GM21423 (cell line): ENCODE measurements at regions not wholly inside any gene's neighbourhood (a gene's known extent, or its start where the extent isn't known, plus 50 kb on each side); places are given as distances from the start of the nearest gene placed in this dataset.
"Not testable (repeated sequence)": the region's sequence is repeated elsewhere in the genome, so short reads cannot be mapped to it uniquely, and the experiment has no call there.

Experiments used
- ATAC-seq: cut with Tn5 transposase; IDR thresholded peaks from one replicate; pipeline ENCODE4 v1.9.1; 2021; ENCODE audit warnings: mild to moderate bottlenecking, moderate library complexity; ENCODE audit not compliant: unreplicated experiment

- ATAC-seq = no peak
These were observed 100.4 kb upstream of the GALNT18 start for GRCh38 chr11:11722246-11722645.

- ATAC-seq = no peak
These were observed 96.7 kb upstream of the GALNT18 start for GRCh38 chr11:11718511-11718910.

GRCh38 chr11:11717064-11717725, 95.4 kb upstream of the GALNT18 start:
- ATAC-seq = no peak

GRCh38 chr11:11715075-11715474, 93.3 kb upstream of the GALNT18 start:
- ATAC-seq = not testable (repeated sequence)

- no peak for ATAC-seq
These were observed 88.8 kb upstream of the GALNT18 start for GRCh38 chr11:11710556-11710955.

- ATAC-seq = no peak
These were observed 87.8 kb upstream of the GALNT18 start for GRCh38 chr11:11709447-11710239.

- ATAC-seq = no peak
These were observed 86.5 kb upstream of the GALNT18 start for GRCh38 chr11:11708256-11708655.

GRCh38 chr11:11706028-11706427, 84.2 kb upstream of the GALNT18 start:
- no peak for ATAC-seq

- ATAC-seq = no peak
These were observed 82.1 kb upstream of the GALNT18 start for GRCh38 chr11:11703885-11704284.

GRCh38 chr11:11701070-11701469, 79.3 kb upstream of the GALNT18 start:
- ATAC-seq = no peak

- no peak for ATAC-seq
These were observed 76.0 kb upstream of the GALNT18 start for GRCh38 chr11:11697796-11698195.

GRCh38 chr11:11691296-11692151, 69.7 kb upstream of the GALNT18 start:
- ATAC-seq = no peak

GRCh38 chr11:11681536-11681935, 59.7 kb upstream of the GALNT18 start:
- no peak for ATAC-seq

- no peak for ATAC-seq
These were observed 56.0 kb upstream of the GALNT18 start for GRCh38 chr11:11677672-11678356.

GRCh38 chr11:11675671-11676181, 53.9 kb upstream of the GALNT18 start:
- no peak for ATAC-seq

- ATAC-seq = no peak
These were observed 51.0 kb upstream of the GALNT18 start for GRCh38 chr11:11672789-11673188.

GRCh38 chr11:11672101-11672500, 50.3 kb upstream of the GALNT18 start:
- ATAC-seq = no peak
